LNCAP (cell line): ENCODE measurements at regions not wholly inside any gene's neighbourhood (a gene's known extent, or its start where the extent isn't known, plus 50 kb on each side); places are given as distances from the start of the nearest gene placed in this dataset.

Experiments
- CTCF ChIP-seq: fragments of 450-650 bp; IDR thresholded peaks from 2 replicates; pipeline ENCODE4 v1.5.1; 2017; ENCODE audit warnings: mild to moderate bottlenecking

- TF ChIP-seq CTCF = no peak
These were observed 353.1 kb upstream of the BRINP1 start for GRCh38 chr9:119722384-119722783.

- no peak for TF ChIP-seq CTCF
These were observed 343.1 kb upstream of the BRINP1 start for GRCh38 chr9:119712325-119712724.

- TF ChIP-seq CTCF = no peak
These were observed 340.2 kb upstream of the BRINP1 start for GRCh38 chr9:119709431-119709830.

GRCh38 chr9:119707228-119707845, 338.1 kb upstream of the BRINP1 start:
- no peak for TF ChIP-seq CTCF

- TF ChIP-seq CTCF = no peak
These were observed 332.4 kb upstream of the BRINP1 start for GRCh38 chr9:119701651-119702050.

- no peak for TF ChIP-seq CTCF
These were observed 329.3 kb upstream of the BRINP1 start for GRCh38 chr9:119698535-119698934.

- TF ChIP-seq CTCF = no peak
These were observed 328.8 kb upstream of the BRINP1 start for GRCh38 chr9:119697996-119698395.

GRCh38 chr9:119689879-119690278, 320.6 kb upstream of the BRINP1 start:
- TF ChIP-seq CTCF = no peak
